GM19238 (cell line): ENCODE measurements at regions not wholly inside any gene's neighbourhood (a gene's known extent, or its start where the extent isn't known, plus 50 kb on each side); places are given as distances from the start of the nearest gene placed in this dataset.
"Not testable (repeated sequence)": the region's sequence is repeated elsewhere in the genome, so short reads cannot be mapped to it uniquely, and the experiment has no call there.

Experiments
- DNase-seq: peaks from one replicate; pipeline ENCODE4 v3.0.0; 2011; ENCODE audit warnings: low spot score; ENCODE audit not compliant: insufficient read length

GRCh38 chr2:238742066-238742465 lies 105.8 kb upstream of the TWIST2 start:
- no peak for DNase-seq

- DNase-seq = no peak
These were observed 105.2 kb upstream of the TWIST2 start for GRCh38 chr2:238742664-238743063.

GRCh38 chr2:238743243-238744065 lies 104.4 kb upstream of the TWIST2 start:
- no peak for DNase-seq

GRCh38 chr2:238744951-238745350 lies 102.9 kb upstream of the TWIST2 start:
- no peak for DNase-seq

- no peak for DNase-seq
These were observed 101.9 kb upstream of the TWIST2 start for GRCh38 chr2:238745997-238746396.

GRCh38 chr2:238747114-238747513 lies 100.8 kb upstream of the TWIST2 start:
- DNase-seq = no peak

GRCh38 chr2:238747557-238747956 lies 100.3 kb upstream of the TWIST2 start:
- no peak for DNase-seq

- no peak for DNase-seq
These were observed 97.5 kb upstream of the TWIST2 start for GRCh38 chr2:238750212-238750904.

- DNase-seq = no peak
These were observed 93.6 kb upstream of the TWIST2 start for GRCh38 chr2:238754259-238754658.

- DNase-seq = no peak
These were observed 86.0 kb upstream of the TWIST2 start for GRCh38 chr2:238761868-238762267.

- no peak for DNase-seq
These were observed 84.4 kb upstream of the TWIST2 start for GRCh38 chr2:238763471-238763995.

GRCh38 chr2:238765590-238765989 lies 82.3 kb upstream of the TWIST2 start:
- DNase-seq = no peak

GRCh38 chr2:238771218-238771617 lies 76.7 kb upstream of the TWIST2 start:
- no peak for DNase-seq

- no peak for DNase-seq
These were observed 76.2 kb upstream of the TWIST2 start for GRCh38 chr2:238771639-238772038.

- no peak for DNase-seq
These were observed 75.1 kb upstream of the TWIST2 start for GRCh38 chr2:238772635-238773297.

GRCh38 chr2:238773472-238773871 lies 74.4 kb upstream of the TWIST2 start:
- DNase-seq = no peak

GRCh38 chr2:238774071-238774470 lies 73.8 kb upstream of the TWIST2 start:
- DNase-seq = no peak

- no peak for DNase-seq
These were observed 72.8 kb upstream of the TWIST2 start for GRCh38 chr2:238774980-238775509.

- DNase-seq = no peak
These were observed 72.3 kb upstream of the TWIST2 start for GRCh38 chr2:238775591-238775990.

GRCh38 chr2:238776003-238776760 lies 71.7 kb upstream of the TWIST2 start:
- DNase-seq = no peak

- not testable (repeated sequence) for DNase-seq
These were observed 71.2 kb upstream of the TWIST2 start for GRCh38 chr2:238776761-238777046.
